Posterior vena cava (tissue), 2 donors: ENCODE measurements at regions not wholly inside any gene's neighbourhood (a gene's known extent, or its start where the extent isn't known, plus 50 kb on each side); places are given as distances from the start of the nearest gene placed in this dataset.
"Not testable (repeated sequence)": the region's sequence is repeated elsewhere in the genome, so short reads cannot be mapped to it uniquely, and the experiment has no call there.

Experiments used
- DNase-seq: peaks from one replicate; pipeline ENCODE4 v3.0.0-alpha.2; 2020; ENCODE audit warnings: low spot score
- intact Hi-C, 2 donors: fragments of 100-400 bp; cut with DNase I; formaldehyde crosslinking; loops; one replicate each; pipeline versions ENCODE4 v1.14.1 to v1.14.2; 2022 to 2023
- donor health status: DM: yes; HTN: yes; CAD: no.
- donor health status: DM: yes; HTN: yes; CAD: no.

DNA sequence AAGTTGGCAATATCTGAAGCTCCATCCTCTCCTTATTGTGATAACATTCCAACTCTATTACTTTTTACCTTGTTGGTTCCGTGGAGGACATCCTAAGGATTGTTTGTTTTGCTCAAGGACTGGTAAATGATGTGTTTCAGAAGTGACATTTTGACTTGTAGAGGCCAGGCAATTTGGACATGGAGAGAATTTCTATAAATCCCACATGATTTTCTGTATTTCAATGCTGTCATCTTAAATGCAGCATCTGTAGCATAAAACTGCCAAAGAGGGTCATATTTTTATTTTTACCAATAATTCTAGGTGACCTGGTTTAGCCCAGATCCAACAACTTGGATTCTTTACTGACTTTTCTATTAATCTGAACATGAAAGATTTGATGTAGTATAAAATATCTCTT is 328.4 kb downstream of the BMP4 start:
- intact Hi-C loops: no loop called here
- no peak for DNase-seq

DNA sequence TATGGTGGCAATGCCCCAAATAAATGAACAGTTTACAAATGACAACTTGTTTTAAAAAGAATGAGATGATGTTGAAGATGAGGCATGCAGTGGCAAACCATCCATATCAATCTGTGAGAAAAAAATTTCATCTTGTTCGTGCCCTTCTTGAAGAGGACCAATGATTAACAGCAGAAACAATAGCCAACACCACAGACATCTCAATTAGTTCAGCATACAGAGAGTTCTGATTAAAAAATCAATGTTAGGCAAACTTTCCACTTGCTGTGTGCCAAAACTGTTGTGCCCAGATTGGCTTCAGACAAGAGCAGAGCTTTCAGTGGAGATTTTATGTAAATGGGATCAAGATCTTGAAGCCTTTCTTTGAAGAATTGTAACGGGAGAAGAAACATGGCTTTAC is 329.9 kb downstream of the BMP4 start:
- intact Hi-C loops: no loop called here
- no peak for DNase-seq

DNA sequence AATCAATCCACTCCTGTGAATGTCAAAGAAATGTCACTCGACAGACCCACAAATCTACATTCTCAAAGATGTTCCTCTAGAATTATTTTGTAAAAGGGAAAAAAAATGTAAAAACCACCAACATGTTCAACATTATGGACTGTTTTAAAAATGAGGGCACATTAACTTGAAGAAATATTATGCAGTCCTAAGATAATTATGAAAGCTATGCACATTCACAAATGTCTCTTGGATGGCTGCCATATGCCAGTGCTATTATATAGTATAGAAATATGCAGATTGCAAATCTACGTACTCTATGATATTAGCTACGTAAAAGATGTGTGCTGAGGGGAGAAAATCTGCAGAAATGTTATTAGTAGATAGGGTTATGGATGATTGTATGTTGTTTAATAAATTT is 334.2 kb downstream of the BMP4 start:
- intact Hi-C loops: no loop called here
- no peak for DNase-seq

DNA sequence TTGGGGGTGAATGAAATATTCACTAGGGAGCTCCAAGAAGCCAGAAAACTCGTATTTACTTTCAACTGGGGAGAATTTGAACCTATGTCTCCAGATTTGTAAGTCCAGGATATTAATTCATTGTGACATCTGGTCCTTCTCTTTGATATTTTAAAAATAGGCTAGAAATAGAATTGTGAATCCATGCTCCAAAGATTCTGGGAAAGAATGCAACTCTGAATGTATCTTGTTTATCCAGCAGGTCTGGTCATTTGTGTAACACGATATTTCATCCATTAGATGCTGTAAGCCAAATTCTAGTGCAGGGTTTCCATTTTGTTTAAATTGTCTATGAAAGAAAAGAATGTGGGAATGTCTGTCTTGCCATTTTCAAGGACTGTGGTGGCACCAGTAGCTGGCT is 334.7 kb downstream of the BMP4 start:
- intact Hi-C loops: no loop called here
- DNase-seq: no peak

DNA sequence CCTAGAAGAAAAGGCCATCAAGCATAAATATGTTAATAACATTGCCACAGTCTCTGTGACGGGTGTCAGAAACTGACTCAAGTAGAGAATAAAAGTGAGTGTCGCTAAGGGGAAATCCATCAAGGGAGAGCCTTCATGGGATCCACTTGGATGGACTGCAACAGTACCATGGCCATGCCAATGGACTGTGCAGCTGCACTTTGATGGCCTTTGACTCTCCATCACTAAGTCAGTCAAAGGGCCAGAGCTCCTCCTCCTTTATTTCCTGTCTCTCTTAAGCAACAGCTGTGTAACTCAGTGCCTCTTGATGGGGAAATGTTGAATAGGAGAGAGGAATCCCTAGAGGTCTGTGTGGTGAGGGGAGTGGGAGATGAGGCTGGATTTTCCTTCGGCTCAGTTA is 335.2 kb downstream of the BMP4 start:
- intact Hi-C loops: no loop called here
- no peak for DNase-seq

DNA sequence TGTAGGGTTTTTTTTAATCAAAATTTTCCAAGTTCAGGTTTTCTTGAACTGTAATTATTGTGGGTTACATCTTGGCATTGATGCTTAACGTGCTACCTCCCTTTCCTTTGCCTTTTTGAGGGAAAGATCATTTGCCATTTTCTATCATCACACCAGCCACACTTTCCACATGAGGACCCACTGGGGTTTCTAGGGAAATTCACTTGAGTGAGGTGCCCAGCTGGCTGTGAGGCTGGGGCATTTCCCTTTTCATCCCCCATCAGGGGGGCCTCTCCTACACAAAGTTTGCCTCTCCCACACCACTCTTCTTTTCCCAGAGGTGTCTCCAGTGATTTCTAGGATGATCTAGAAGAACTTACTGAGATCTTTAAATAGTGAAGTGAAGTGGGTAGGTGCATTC is 335.7 kb downstream of the BMP4 start:
- DNase-seq: no peak
- intact Hi-C loops: no loop called here

DNA sequence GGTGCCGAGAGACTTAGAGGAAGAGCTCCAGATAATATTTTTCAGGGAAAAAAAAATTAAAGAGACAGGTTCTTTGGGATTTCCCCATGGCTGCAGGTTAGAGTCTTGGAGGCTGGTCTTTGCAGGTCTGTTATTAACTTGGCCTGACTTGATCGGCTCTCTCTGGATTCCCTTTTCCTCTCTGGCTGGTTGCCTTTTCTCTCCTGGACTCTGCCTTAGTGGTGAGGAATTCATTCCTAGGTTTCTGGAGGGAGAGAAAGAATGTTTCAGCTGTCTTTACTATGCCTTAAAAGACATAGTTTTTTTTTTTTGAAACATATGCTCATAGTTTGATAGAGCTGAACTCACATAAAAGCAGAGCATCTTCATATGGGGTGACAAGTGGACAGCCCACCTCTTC is 336.3 kb downstream of the BMP4 start:
- intact Hi-C loops: no loop called here
- no peak for DNase-seq

DNA sequence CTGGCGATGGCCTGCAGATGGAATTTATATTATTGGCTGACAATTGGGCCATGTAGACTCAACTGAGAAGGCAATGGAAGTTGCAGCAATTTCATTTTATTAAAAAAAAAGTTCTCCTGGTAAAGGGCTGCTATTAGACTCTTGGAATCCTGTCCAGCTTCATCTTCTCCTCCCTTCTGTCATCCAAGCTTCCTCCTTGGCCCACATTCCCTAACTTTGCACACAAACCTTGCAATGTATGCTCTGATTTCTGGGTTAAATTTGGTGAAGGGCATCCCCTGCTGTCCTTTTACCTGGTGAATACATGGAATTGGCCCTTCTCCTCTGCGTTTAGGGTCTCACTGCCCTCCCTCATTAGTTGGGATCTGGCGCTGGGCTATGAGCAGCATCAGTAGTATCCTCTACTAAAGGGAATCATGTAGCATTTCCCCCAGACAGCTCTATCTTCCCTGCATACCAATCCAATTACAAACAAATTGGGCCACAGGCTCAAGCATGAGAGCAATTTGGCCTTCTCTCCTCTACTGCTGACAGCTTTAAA is 336.9 kb downstream of the BMP4 start:
- intact Hi-C loops: no loop called here
- no peak for DNase-seq

DNA sequence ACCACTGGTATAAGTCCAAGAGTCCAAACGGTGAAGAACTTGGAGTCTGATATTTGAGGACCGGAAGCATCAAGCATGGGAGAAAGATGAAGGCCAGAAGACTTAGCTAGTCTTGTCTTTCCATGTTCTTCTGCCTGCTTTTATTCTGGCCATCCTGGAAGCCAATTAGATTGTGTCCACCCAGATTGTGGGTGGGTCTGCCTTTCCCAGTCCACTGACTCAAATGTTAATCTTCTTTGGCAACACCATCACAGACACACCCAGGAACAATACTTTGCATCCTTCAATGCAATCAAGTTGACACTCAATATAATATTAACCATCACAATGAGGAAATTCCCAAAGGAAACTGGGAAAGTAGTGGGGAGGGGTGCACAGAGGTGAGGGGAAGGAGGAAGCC is 340.1 kb downstream of the BMP4 start:
- intact Hi-C loops, DNase-seq: not testable (repeated sequence)

DNA sequence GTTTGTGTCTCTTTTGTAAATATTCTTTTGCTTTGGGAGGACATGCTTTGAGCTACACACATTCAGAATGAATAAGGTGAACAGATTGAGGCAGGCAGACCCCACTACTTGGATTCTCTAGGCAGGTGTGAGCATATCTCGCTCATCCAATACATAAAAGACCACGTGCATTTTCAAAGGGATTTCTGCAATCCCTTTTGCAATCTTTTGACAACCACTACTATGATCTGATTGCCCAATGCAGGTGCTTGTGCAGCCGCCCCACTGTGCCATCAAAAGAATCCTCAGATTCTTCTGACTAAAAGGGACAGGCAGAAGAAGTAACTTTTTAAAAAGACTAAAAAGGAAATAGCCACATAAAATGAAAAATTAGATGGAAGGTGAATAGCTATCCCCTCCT is 341.4 kb downstream of the BMP4 start:
- no peak for DNase-seq
- intact Hi-C loops: no loop called here

DNA sequence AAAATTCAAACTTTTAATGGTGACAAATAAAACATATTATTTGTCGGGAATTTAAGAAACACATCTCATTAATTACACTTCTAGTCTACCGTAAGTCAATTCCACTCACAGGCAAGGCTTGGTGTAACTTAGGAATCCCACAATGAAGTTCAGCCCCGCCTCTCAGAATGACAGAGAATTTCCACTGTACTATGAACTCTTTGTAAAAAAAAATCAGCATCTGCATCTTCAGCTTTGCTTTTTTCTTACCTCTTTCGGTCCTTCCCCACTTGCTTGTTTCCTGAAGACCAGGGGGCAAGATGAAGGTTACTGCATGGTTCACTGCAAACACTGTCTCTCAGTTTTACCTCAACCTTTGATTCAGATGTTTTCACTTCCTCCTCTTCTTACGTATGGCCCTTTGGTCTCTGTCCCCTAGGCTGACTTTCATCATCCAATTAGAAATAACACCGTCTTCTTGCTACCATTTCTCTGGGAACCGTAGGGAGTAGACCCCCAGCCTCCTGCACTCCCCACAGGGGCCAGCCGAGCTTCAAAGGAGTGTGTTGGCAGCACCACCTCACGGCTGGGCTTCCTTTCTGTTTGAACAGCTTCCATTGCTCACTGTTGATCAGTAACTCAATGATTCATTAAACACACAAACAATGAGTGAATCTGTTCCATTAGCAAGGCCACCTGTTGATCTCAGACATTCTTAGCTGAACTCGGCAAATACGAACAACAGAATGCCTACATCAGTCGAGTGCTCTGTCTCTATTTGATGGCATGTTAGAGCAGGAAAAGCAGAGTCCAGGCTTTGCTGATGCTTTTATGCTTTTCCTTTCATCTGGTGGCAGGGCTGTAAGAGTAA is 343.0 kb downstream of the BMP4 start:
- no peak for DNase-seq
- intact Hi-C loops: no loop called here

DNA sequence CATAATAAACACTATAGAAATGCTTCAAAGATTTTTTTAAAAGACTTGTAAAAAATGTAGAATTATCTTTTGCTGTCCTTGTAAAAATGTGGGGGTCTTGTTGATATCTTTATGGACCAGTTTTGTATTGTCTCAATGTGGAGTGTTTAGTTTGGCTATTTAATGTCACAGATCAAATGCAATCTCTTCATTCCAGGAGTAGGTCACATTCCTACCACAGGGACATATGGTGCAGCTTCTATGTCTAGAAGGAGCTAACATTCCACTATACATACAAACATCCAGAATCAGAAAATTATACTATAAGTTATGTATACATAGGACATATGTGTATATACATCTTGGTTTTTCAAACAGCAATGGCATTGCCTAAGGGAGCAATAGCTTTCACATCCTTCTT is 345.7 kb downstream of the BMP4 start:
- intact Hi-C loops: no loop called here
- no peak for DNase-seq

DNA sequence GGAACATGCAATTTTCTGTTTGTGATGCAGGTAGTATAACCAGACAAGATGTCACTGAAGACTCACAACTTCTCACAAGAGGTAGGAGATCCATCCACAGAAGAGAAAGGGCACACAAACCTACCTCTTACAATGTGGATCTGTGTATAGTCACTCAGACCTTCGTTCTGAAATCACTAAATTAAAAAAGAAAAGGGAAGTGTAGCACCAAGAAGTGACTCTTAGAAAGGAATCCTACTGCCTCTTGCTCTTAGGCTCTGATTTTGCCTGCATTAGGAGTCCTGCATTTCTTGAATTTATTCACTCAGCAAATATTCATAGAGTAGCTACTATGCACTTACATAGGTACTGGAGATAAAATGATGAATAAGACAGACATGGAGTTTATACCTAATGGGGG is 347.6 kb downstream of the BMP4 start:
- no peak for DNase-seq
- intact Hi-C loops: no loop called here

DNA sequence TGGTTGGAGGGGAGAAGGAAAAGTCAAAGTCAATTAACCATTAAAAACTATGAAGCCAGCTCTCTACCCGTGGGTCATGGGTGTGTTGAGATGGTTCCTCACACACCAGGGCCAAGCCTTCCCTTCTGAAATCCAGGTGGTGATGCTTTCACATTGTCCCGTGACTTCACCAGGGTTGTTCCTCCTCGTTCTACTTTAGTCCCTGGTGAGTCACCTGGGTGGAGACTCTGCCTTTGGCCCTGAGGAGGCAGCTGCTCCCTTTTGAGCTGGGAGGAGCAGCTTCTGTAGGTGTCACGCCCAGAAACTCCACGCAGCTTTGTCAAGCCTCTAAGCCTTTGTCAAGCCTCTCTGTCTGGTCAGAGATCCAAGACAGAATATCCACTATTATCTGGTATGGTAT is 348.3 kb downstream of the BMP4 start:
- no peak for DNase-seq
- intact Hi-C loops: no loop called here

DNA sequence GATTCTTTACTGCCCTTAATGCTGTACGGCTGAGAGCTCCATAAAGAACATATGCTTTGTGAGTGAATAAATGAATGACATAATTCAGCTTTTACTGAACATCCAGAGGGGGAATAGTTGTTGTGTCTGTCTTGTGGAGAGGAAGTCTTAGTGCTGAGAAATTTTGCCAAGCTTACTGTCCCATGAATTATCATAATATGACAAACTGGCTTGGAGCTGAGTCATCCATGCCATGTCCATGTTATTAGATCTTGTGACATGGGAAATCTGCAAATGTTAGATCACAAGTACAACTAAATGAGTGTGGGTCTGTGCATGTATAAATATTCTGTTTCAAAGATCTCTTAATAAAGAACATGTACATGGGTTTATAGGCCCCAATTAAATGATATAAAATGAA is 350.4 kb downstream of the BMP4 start:
- no peak for DNase-seq
- intact Hi-C loops: no loop called here

DNA sequence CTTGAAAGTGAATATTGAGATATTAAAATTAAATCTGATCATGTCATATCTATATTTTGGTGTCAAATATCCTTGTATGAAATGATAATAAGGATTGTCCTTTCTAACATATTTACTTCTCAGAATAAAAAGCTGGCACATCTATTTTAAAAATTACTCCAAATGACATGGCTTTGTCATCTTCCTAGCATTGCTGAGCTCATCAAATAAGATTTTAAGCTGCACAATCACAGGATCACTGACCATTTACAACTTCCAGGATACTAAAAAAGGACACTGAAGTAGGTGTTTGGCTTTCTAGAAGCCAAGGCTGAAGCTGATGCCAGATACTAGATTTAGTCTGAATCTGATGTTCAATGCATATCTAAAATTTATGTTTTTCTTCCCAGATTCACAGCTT is 351.1 kb downstream of the BMP4 start:
- no peak for DNase-seq
- intact Hi-C loops: no loop called here

DNA sequence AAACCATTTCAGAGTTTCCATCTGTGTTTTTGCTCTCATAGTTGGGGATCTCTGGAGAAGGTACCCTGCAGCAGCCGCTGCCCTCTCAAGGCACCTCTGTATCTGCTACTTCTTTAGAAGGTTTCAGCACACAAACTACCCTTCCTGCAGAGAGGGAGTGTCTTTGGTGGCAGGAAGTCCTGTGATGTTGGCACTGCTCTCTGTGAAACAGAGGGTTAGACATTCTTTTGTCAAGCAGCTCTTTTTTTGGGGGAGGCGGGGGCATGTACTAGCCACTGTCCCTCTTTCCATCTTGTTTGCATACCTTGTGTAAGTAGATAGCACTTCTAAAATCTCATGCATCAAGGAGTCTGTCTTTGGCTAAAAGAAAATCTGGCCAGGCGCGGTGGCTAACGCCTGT is 352.6 kb downstream of the BMP4 start:
- intact Hi-C loops: no loop called here
- no peak for DNase-seq

DNA sequence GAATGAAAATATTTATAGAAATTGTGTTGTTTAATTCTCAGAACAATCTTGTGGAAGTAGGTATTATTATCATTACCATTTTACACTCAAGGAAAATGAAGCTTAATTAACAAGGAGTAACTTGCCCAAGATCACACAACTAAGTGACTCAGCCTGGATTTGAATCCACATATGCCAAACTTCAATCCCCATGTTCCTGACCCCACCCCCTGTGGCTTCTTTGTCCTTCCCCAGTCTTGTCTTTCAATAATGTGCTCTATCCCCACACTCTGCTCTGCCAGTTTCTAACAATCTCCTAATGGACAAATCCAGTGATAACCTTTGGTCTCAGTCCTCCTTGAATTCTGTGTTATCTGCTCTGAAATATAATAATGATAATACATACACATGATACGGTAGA is 355.2 kb downstream of the BMP4 start:
- DNase-seq: no peak
- intact Hi-C loops: no loop called here

DNA sequence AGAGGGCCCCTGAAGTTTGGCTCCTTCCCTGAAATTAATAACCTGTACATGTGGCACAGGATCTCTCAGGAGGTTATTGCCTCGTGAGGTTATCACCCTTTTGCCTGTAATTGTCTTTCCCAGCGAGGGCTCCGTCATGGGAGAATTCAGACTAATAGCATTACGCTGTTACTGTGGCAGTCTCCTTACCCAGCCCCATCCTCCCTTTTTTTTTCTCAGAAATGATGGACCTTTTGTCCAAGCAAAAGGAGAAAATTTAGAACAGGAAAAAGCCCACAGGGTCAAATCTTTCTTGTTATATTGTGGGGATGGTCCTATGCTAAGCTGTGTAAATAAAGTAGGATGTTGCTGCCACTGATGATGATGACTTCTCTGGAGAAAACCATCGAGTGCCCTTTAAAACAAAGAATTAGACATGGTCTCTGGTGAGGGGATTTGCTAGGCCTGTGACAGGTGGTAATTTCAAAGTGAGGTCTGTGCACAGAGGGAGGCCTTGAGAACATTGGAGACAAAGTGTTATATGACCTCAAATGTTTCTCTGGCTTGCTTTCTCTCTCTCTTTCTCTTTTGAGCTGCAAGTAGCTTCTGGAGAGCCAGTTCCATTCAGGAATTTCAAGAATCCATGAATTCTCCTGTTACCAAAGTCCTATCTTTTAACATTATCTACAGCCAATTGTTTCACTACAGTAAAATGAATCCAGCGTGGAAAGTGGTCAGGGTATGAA is 357.2 kb downstream of the BMP4 start:
- intact Hi-C loops: no loop called here

DNA sequence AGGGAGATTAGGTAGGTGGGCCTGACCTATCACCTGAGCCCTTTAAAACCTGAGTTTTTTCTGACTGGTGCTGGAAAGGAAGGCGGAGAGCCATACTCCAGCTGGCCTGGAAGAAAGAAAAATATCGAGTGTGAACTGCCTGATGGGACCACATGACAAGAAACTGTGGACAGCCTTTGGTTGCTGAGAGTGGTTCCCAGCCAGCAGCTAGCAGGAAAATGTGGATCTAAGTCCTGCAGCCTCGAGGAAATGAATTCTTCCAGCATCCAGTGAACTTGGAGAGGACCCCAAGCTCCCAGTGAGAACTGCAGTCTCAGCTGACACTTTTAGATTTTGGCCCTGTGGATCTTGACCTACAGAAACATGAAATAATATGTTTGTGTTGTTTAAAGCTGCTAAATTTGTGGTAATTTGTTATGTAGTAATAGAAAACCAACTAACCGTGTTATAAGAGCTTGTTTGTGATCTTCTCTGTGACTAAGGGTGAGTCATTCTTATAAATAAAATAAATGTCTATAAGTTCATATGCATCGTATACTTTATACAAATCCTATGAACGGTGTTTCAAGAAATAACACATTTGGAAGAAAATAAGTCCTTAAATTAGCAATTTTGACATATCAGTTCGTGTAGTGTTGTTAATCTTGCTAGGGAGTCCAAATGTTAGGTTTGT is 359.6 kb downstream of the BMP4 start:
- intact Hi-C loops: no loop called here

More for the DNA sequence above, 357.2 kb downstream of the BMP4 start:
- no peak for DNase-seq

More for the DNA sequence above, 359.6 kb downstream of the BMP4 start:
- no peak for DNase-seq
